H1 (cell line): ENCODE measurements at regions not wholly inside any gene's neighbourhood (a gene's known extent, or its start where the extent isn't known, plus 50 kb on each side); places are given as distances from the start of the nearest gene placed in this dataset.

Experiments used
- CTCF ChIA-PET: fragments of 300-600 bp; sonication (Branson Sonifier 250); formaldehyde crosslinking; loops from one replicate; lab custom pipeline; 2021; ENCODE audit not compliant: partially characterized antibody; lab: Charles Lee
- POLR2A ChIA-PET: fragments of 300-600 bp; sonication (Branson Sonifier 250); formaldehyde crosslinking; loops from one replicate; lab custom pipeline; 2021; ENCODE audit warnings: inconsistent platforms; ENCODE audit not compliant: partially characterized antibody; lab: Charles Lee
- DNase-seq, 2 experiments: peaks; one replicate each; pipeline versions ENCODE4 v3.0.0 to v3.0.0-alpha.2; 2010 to 2022; ENCODE audit warnings: low spot score in 2 of 2, low read depth in 1 of 2, mixed read lengths in 1 of 2
- FAIRE-seq: peaks from 2 replicates; lab custom pipeline; 2011; peaks lifted over from hg19 to GRCh38; lab: Jason Lieb, UNC
- H2AFZ ChIP-seq: 2 replicates; pipeline ENCODE4 v1.8.1; 2012; ENCODE audit warnings: low read length, inconsistent platforms
- H2AK5ac ChIP-seq: 2 replicates; pipeline ENCODE4 v1.6.1; 2013; ENCODE audit warnings: low read depth, low read length
- H2BK120ac ChIP-seq: replicated peaks from 2 replicates; pipeline ENCODE3; 2013; ENCODE audit warnings: low read depth, low read length, inconsistent platforms
- H2BK12ac ChIP-seq: 2 replicates; pipeline ENCODE4 v1.6.1; 2013; ENCODE audit warnings: low read depth, low read length
- H2BK15ac ChIP-seq: 2 replicates; pipeline ENCODE4 v1.6.1; 2013; ENCODE audit warnings: low read length
- H2BK20ac ChIP-seq: 2 replicates; pipeline ENCODE4 v1.6.1; 2013; ENCODE audit warnings: low read length
- H2BK5ac ChIP-seq: 2 replicates; pipeline ENCODE4 v1.6.1; 2013; ENCODE audit warnings: low read depth, low read length
- H3K14ac ChIP-seq: 2 replicates; pipeline ENCODE4 v1.6.1; 2013; ENCODE audit warnings: inconsistent platforms; ENCODE audit not compliant: insufficient read length
- H3K18ac ChIP-seq: 2 replicates; pipeline ENCODE4 v1.6.1; 2013; ENCODE audit warnings: low read length; ENCODE audit errors: extremely low read depth
- H3K23ac ChIP-seq: 2 replicates; pipeline ENCODE4 v1.6.1; 2013; ENCODE audit warnings: inconsistent platforms; ENCODE audit not compliant: insufficient read length
- H3K23me2 ChIP-seq: 2 replicates; pipeline ENCODE4 v1.6.1; 2013; ENCODE audit warnings: low read depth, low read length
- H3K27ac ChIP-seq: 2 replicates; pipeline ENCODE4 v1.6.1; 2011; ENCODE audit warnings: low read depth, low read length, inconsistent platforms
- H3K27me3 ChIP-seq, 4 experiments: replicated peaks in 1 of 4; 1 replicate in 1 of 4; 2 replicates in 3 of 4; pipeline versions ENCODE4 v1.6.1 to v1.8.1; 2011 to 2013; ENCODE audit warnings: low read length in 3 of 4, mild to moderate bottlenecking in 3 of 4, inconsistent platforms in 2 of 4, mixed read lengths in 2 of 4, moderate library complexity in 1 of 4; ENCODE audit not compliant: control insufficient read depth in 3 of 4, insufficient read depth in 3 of 4; ENCODE audit errors: extremely low read depth in 1 of 4
- H3K36me3 ChIP-seq, 4 experiments: 2 replicates each; pipeline versions ENCODE4 v1.6.1 to v1.8.1; 2011 to 2013; ENCODE audit warnings: mild to moderate bottlenecking in 4 of 4, low read length in 3 of 4, moderate library complexity in 2 of 4, control low read depth in 1 of 4, inconsistent platforms in 1 of 4; ENCODE audit not compliant: insufficient read depth in 4 of 4, control insufficient read depth in 2 of 4
- H3K4ac ChIP-seq: replicated peaks from 2 replicates; pipeline ENCODE3; 2013; ENCODE audit warnings: low read length, low read depth, mixed read lengths, inconsistent platforms; ENCODE audit not compliant: insufficient read length
- H3K4me1 ChIP-seq, 4 experiments: replicated peaks in 1 of 4; 1 replicate in 1 of 4; 2 replicates in 3 of 4; pipeline versions ENCODE4 v1.6.1 to v1.8.1; 2011 to 2013; ENCODE audit warnings: low read length in 3 of 4, inconsistent platforms in 2 of 4, mixed read lengths in 1 of 4; ENCODE audit not compliant: insufficient read depth in 4 of 4, control insufficient read depth in 3 of 4
- H3K4me2 ChIP-seq, 2 experiments: 2 replicates each; pipeline versions ENCODE4 v1.6.1 to v1.8.1; 2011 to 2013; ENCODE audit warnings: low read depth in 2 of 2, low read length in 2 of 2, control low read depth in 1 of 2, inconsistent platforms in 1 of 2, mild to moderate bottlenecking in 1 of 2; ENCODE audit not compliant: insufficient read depth in 1 of 2
- H3K4me3 ChIP-seq, 4 experiments: fragments of 200-600, 300-600 bp in 1 of 4; sonication (generic), shearing (Covaris generic), sonication (Bioruptor Twin) in 1 of 4; 2 replicates each; pipeline versions ENCODE4 v1.5.1 to v1.8.1; 2011 to 2016; ENCODE audit warnings: low read length in 4 of 4, low read depth in 3 of 4, control low read depth in 2 of 4, inconsistent platforms in 2 of 4, mild to moderate bottlenecking in 2 of 4, mixed read lengths in 1 of 4, moderate library complexity in 1 of 4; ENCODE audit not compliant: insufficient read depth in 2 of 4; ENCODE audit errors: extremely low read depth in 1 of 4
- H3K56ac ChIP-seq: replicated peaks from 2 replicates; pipeline ENCODE3; 2013; ENCODE audit warnings: low read depth, mild to moderate bottlenecking, mixed read lengths, low read length, inconsistent platforms; ENCODE audit not compliant: insufficient read length
- H3K79me1 ChIP-seq: 2 replicates; pipeline ENCODE4 v1.6.1; 2013; ENCODE audit warnings: low read depth, low read length, control low read depth
- H3K79me2 ChIP-seq, 2 experiments: 2 replicates each; pipeline versions ENCODE4 v1.6.1 to v1.8.1; 2012 to 2013; ENCODE audit warnings: low read length in 2 of 2, mild to moderate bottlenecking in 2 of 2, inconsistent platforms in 1 of 2; ENCODE audit not compliant: insufficient read depth in 2 of 2, control insufficient read depth in 1 of 2
- H3K9ac ChIP-seq, 4 experiments: replicated peaks in 1 of 4; 1 replicate in 1 of 4; 2 replicates in 3 of 4; pipeline versions ENCODE4 v1.6.1 to v1.8.1; 2011 to 2013; ENCODE audit warnings: low read depth in 3 of 4, low read length in 3 of 4, control low read depth in 2 of 4, mild to moderate bottlenecking in 2 of 4, moderate library complexity in 2 of 4, inconsistent platforms in 1 of 4; ENCODE audit errors: extremely low read depth in 1 of 4
- H3K9me3 ChIP-seq, 2 experiments: 2 replicates each; pipeline versions ENCODE4 v1.6.1 to v1.8.1; 2012 to 2013; ENCODE audit warnings: mild to moderate bottlenecking in 2 of 2, moderate library complexity in 2 of 2, control low read depth in 1 of 2, inconsistent platforms in 1 of 2, low read depth in 1 of 2, low read length in 1 of 2, mixed read lengths in 1 of 2; ENCODE audit not compliant: insufficient read depth in 2 of 2
- H4K20me1 ChIP-seq, 2 experiments: replicated peaks in 1 of 2; 2 replicates each; pipeline versions ENCODE3 to v1.8.1; 2011 to 2013; ENCODE audit warnings: inconsistent platforms in 2 of 2, low read length in 2 of 2, mild to moderate bottlenecking in 1 of 2; ENCODE audit not compliant: insufficient read depth in 2 of 2, control insufficient read depth in 1 of 2
- H4K5ac ChIP-seq: 2 replicates; pipeline ENCODE4 v1.6.1; 2013; ENCODE audit warnings: low read length, low read depth, mixed read lengths, inconsistent platforms; ENCODE audit not compliant: insufficient read length
- H4K8ac ChIP-seq: 2 replicates; pipeline ENCODE4 v1.8.0; 2013; ENCODE audit warnings: mild to moderate bottlenecking, moderate library complexity, low read length, inconsistent platforms; ENCODE audit not compliant: insufficient read depth; ENCODE audit errors: extremely low read depth
- H4K91ac ChIP-seq: replicated peaks from 2 replicates; pipeline ENCODE3; 2013; ENCODE audit warnings: low read length, mixed read lengths, inconsistent platforms; ENCODE audit not compliant: insufficient read length
- BRCA1 ChIP-seq: IDR thresholded peaks from 2 replicates; pipeline ENCODE4 v1.6.1; 2012; ENCODE audit warnings: low read depth, low read length, improper control_type of control experiment
- CBX5 ChIP-seq: fragments of 300-800, 300-1000 bp; sonication (generic); IDR thresholded peaks from 2 replicates; pipeline ENCODE4 v1.7.1; 2016; ENCODE audit warnings: antibody characterized with exemption, low read length, low read depth
- CBX8 ChIP-seq: fragments of 300-800, 300-1000 bp; sonication (generic); IDR thresholded peaks from 2 replicates; pipeline ENCODE4 v1.7.1; 2016; ENCODE audit warnings: low read depth, low read length, borderline replicate concordance
- CHD1 ChIP-seq: IDR thresholded peaks from 2 replicates; pipeline ENCODE4 v1.6.1; 2012; ENCODE audit warnings: low read depth, low read length, improper control_type of control experiment
- CHD2 ChIP-seq: IDR thresholded peaks from 2 replicates; pipeline ENCODE4 v1.6.1; 2012; ENCODE audit warnings: low read length, improper control_type of control experiment
- GTF2F1 ChIP-seq: IDR thresholded peaks from 2 replicates; pipeline ENCODE4 v1.6.1; 2012; ENCODE audit warnings: low read depth, low read length, improper control_type of control experiment, borderline replicate concordance
- HDAC2 ChIP-seq, 2 experiments: fragments of 300-600 bp in 1 of 2; sonication (generic) in 1 of 2; IDR thresholded peaks; 2 replicates each; pipeline ENCODE4 v1.6.1; 2011 to 2012; ENCODE audit warnings: low read depth in 2 of 2, low read length in 2 of 2, mild to moderate bottlenecking in 2 of 2, moderate library complexity in 2 of 2, borderline replicate concordance in 1 of 2, inconsistent platforms in 1 of 2
- KDM4A ChIP-seq: IDR thresholded peaks from one replicate; pipeline ENCODE4 v1.7.1; 2012; ENCODE audit warnings: low read depth, mild to moderate bottlenecking, moderate library complexity, low read length, inconsistent platforms; ENCODE audit not compliant: severe bottlenecking
- NANOG ChIP-seq: IDR thresholded peaks from 2 replicates; pipeline ENCODE4 v1.6.1; 2011; ENCODE audit warnings: low read length, low read depth, mild to moderate bottlenecking, inconsistent platforms; ENCODE audit not compliant: insufficient read depth, poor library complexity, severe bottlenecking
- PHF8 ChIP-seq: fragments of 200-600 bp; sonication (generic); conservative IDR thresholded peaks from 2 replicates; pipeline ENCODE4 v1.7.1; 2012; ENCODE audit warnings: low read depth, mild to moderate bottlenecking, inconsistent platforms, low read length, moderate library complexity
- SRF ChIP-seq: IDR thresholded peaks from 2 replicates; pipeline ENCODE4 v1.6.1; 2011; ENCODE audit warnings: mild to moderate bottlenecking, low read depth, low read length, moderate library complexity
- TAF1 ChIP-seq: IDR thresholded peaks from 2 replicates; pipeline ENCODE4 v1.6.1; 2011; ENCODE audit warnings: mild to moderate bottlenecking, low read depth, low read length
- TEAD4 ChIP-seq: IDR thresholded peaks from 2 replicates; pipeline ENCODE4 v1.6.1; 2012; ENCODE audit warnings: low read depth, low read length, inconsistent platforms, mixed read lengths
- WGBS, 2 experiments: shearing (Covaris generic) in 1 of 2; methylation state at CpG; one replicate each; pipeline versions ENCODE4 v1.1.6 to v1.1.7; 2013 to 2015; ENCODE audit warnings: low lambda C conversion rate in 2 of 2, mixed read lengths in 2 of 2, inconsistent platforms in 1 of 2, low coverage in 1 of 2, missing lambda C conversion rate in 1 of 2; ENCODE audit not compliant: insufficient replicate concordance in 2 of 2, insufficient coverage in 1 of 2, insufficient read length in 1 of 2; ENCODE audit errors: extremely low coverage in 1 of 2, missing lambda C conversion rate in 1 of 2; 5-methylcytosine and 5-hydroxymethylcytosine counted together
- TF ChIP-seq, protein P1 (sequence below): IDR thresholded peaks from 2 replicates; pipeline ENCODE4 v1.6.1; 2011; ENCODE audit warnings: low read length, improper control_type of control experiment

DNA sequence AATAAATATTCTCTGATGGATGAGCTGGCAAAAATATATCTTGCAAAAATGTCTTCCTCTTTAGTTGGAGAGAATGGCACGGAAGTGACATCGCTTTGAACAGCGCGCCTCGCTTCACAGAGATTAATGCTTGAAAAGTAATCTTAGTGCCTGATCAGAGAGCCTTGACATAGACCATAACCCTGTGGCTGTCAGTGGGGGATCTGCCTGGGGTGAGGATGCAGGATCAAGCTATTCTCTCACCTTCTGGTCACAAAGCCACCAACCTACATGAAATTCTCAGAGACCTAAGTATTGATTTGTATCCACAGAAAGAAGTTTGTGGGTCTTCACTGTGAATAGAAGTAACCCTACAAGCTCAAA, 492.6 kb downstream of the LMO4 start:
- Histone ChIP-seq H3K4ac (no peak overlapping the region), H3K4me1 (0 out of 7 replicates have a peak, but pooled peaks cover 0 to 1% (median 0%) of the 10 kb centered on the region in 4 experiments), H3K23ac (no peak overlapping the region), H4K91ac (no peak overlapping the region), H3K9me3 (no peaks in the 10 kb centered on the region), H2BK120ac (no peak overlapping the region), H2AK5ac (no peak overlapping the region), H4K5ac (no peak overlapping the region), H3K79me2 (no peaks in the 10 kb centered on the region), H3K36me3 (no peaks in the 10 kb centered on the region), H3K4me3 (no peak overlapping the region), H2BK5ac (no peak overlapping the region), H3K79me1 (no peaks in the 10 kb centered on the region), H3K14ac (no peak overlapping the region), H3K56ac (no peak overlapping the region), H2AFZ (no peak overlapping the region), H3K27me3 (no peaks in the 10 kb centered on the region), H3K18ac (no peak overlapping the region), H2BK15ac (no peak overlapping the region), H2BK20ac (no peak overlapping the region), H3K23me2 (no peaks in the 10 kb centered on the region), H3K9ac (peak overlapping the region in 1 of 4 experiments; percentile 13; a peak in 1 of 7 replicates), H4K8ac (no peak overlapping the region), H4K20me1 (no peaks in the 10 kb centered on the region), H3K4me2 (no peak overlapping the region), H3K27ac (no peak overlapping the region), H2BK12ac (no peak overlapping the region)
- POLR2A ChIA-PET: no interaction called here
- WGBS, 2 experiments: 98% methylated on average over 5 of the region's 5 CpGs; no CpG with 5 or more reads in 1 of the 2 experiments
- FAIRE-seq (no peak), DNase-seq (no peak)
- CTCF ChIA-PET: interaction anchor here (0.9 kb wide), 2 partner anchors 132 to 656 kb away, joined by 3 read pairs; no protein-coding TSS in a partner anchor
- TF ChIP-seq, protein P1, sequence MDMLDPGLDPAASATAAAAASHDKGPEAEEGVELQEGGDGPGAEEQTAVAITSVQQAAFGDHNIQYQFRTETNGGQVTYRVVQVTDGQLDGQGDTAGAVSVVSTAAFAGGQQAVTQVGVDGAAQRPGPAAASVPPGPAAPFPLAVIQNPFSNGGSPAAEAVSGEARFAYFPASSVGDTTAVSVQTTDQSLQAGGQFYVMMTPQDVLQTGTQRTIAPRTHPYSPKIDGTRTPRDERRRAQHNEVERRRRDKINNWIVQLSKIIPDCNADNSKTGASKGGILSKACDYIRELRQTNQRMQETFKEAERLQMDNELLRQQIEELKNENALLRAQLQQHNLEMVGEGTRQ: no peak
- TF ChIP-seq CBX8: no peak
- TF ChIP-seq CBX5: no peak
- TF ChIP-seq GTF2F1: no peak
- no peak for TF ChIP-seq CHD1
- TF ChIP-seq TAF1: no peak
- no peak for TF ChIP-seq NANOG
- TF ChIP-seq SRF: no peak
- no peak for TF ChIP-seq KDM4A
- TF ChIP-seq TEAD4: no peak
- no peak for TF ChIP-seq CHD2
- no peak for TF ChIP-seq BRCA1
- TF ChIP-seq PHF8: no peak
- TF ChIP-seq HDAC2 (IDR thresholded peaks at IDR 0.05; ENCODE audit: borderline replicate concordance in 1 of 2, low read depth in 2 of 2, low read length in 2 of 2): no peak
